ENCODE measurements at regions not wholly inside any gene's neighbourhood (a gene's known extent, or its start where the extent isn't known, plus 50 kb on each side); places are given as distances from the start of the nearest gene placed in this dataset.

DNA sequence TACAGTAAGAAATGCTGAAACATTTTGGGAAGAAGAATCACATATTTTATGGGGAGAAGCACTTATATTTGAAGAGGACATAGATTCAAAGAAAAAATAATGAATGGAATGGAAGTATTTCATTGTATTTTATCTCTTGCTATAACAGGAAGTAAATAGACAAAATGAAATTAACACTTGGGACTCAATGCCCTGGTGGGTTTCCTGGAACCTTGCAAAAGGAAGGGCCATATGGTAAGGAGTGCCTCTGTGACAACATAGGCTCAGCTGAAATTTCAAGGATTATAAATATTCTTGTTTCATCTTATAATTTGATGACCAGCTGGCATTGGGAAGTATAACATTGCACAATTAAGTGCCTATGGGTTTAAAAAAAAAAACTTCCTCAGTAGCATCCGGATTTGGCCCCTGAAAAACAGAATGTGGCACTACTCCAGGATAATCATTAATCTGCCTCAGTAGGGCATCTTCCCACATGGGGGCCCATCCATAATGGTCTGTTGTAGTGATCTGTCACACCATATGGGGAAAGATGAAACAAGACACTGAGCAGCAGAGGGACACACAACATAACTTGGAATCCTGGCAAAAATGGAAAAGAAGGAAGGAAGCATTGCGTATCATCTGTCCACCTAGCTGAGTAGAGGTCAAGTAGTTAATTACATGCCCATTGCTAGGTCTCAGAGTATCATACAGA, 321.6 kb downstream of the NDFIP2 start:
- no peak for DNase-seq

DNA sequence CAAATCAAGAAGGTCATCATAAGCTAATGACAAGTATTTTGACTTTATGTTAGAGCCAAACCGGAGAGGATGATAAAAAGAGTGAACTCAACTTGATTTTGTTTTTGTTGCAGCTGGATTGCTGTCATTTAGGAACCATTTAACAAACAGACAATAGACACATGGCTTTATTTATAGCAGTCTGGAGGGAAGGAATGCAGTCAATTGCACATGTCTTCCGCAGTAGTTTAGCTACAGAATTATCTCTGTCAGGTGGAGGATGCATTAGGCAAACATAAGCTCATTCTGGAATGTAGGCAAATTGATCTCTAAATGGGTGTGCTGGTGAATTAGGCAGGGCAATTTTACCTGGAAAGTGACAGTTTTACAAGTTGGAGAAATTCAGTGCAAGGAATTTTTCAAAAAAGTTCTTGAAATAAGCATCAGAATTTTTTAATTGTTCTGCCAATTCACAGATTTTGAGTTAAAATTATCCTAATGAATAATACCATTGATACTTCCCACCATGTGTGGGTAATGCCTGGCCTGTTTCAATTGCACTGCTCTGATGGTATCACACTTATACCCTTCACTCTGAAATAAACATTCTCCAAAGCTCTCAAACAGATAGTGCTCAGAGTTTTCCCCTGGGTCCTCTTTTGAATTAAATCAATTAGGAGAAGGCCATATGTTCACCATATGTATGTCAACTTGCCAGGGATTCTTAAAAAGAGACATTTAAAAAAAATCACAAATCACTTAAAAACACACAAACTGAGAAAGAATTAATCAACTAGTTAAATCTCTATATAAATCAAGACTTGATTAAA, 318.3 kb downstream of the NDFIP2 start:
- DNase-seq = no peak

DNA sequence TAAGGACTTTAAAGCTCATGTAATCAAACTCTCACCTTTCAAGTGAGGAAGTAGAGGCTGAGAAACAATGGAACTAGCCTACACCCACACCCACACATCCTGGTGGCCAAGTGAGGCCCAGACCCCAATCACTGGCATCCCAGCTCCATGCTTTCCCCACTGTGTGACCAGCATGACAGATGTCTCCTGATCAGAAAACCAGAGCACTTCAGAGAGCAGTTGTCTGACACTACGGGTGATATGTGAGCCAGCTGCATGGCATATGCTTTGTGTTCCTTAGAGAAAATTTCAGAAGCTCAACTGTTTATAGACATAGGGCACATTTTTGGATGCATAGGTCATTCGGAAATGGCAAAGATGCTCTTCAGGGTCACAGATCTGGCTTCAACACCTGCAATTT, 315.2 kb downstream of the NDFIP2 start:
- no peak for DNase-seq

DNA sequence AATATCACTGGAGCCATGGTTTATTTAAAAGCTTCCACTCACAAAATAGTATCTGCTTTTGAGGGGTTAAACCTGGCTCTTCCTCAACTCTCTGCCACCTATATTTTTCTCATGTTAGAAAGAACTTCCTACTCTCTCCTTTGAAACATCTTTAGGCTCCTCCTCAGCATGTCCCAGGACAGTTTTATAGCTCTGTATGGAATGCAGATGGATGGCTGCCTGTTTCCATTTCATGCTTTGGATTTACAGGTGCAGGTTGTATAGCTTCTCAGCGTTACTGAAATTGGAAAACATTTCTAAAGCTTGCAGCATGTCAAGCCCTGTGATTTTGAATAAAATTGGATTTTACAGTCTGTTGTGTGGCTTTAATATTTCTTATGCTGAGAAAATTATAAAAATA, 314.0 kb downstream of the NDFIP2 start:
- DNase-seq = no peak

DNA sequence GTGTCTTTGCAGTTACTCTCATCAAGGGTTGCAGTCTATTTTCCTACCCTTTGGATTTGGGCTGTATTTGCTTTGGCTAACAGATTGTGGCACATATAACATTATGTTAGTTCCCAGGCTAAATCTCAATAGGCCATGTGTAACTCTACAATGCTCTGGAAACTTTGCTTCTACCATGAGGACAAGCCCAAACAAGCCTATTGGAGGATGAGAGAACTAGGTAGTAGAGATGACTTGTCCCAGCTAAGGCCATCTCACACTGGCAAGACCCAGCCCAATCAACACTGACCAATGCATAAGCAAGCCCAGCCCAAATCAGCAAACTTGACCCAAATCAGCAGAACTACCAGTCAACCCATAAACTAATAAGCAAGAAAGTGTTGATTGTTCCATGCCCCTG, 311.8 kb downstream of the NDFIP2 start:
- no peak for DNase-seq

DNA sequence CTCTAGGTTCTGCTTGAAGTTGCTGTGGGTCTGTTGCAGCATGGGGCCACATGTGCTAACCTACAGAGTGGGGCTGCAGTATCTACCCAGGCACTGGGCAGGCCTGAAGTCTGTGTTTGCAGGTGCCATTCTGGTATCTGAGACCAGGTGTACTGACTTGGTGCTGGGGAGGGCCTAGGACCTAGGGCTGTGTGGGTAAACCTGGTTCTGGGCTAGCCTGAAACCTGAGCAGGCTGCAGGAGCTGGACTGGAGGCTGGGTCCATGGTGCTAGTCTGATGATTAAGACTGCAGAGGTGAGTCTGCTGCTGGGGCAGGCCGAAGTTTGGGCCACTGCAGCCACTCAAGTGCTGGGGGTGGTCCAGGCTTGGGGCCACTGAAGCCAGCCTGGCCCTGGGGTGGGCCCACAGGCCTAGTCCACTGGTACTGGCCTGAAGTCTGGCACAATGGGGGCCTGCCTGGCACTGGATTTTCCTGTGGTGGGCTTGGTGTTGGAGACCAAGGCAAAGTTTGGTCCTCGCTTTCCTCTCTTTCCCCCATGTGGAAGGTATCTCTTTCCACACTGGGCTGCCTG, 310.6 kb downstream of the NDFIP2 start:
- DNase-seq = no peak

DNA sequence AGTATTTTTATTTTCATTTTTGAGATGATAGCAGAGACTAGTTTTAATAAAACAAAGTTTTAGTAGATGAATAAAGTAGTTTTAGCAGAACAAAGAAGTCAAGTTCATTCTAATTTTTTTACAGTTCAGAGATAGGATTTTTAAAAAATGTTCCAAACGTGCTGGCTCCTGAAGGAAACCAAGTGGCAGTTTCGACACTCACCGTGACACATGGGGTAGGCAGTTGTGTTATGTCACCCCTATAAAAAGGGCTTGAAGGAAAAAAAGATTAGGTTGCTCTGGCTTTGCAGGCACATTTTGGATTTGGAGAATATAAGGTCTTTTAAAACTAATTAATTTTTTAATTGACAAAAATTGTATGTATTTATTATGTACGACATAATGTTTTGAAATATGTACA, 305.2 kb downstream of the NDFIP2 start:
- DNase-seq = no peak

DNA sequence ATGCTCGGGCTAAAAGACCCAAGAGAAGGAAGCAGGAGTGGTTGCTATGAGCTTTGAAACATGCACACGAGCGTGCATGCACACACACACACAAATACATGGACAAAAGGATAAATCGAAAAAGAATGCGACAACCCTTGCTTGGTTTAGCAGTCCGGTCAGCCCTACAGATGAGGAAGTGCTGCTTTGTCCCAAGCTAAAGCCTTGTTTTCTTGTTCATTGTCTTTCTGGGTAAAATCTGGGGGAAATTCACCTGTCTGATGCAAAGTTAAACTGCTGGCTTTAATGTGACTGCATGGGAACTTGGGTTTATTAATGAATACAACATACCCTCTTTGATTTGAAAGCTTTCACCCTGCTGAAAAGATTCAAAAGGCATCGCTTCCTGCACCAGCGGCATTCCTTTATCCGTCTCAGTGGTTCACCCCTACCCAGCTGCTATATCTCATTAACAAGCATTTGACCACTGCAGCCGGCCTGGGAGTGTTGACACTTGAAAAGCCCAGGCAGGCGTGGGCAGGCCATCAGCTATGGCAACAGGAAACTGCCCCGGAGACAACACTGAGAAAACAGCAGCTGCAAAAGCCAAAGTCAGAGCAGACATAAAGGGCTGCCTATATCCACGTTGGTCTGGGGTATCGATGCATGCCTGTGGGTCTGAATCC, 301.7 kb downstream of the NDFIP2 start:
- no peak for DNase-seq

DNA sequence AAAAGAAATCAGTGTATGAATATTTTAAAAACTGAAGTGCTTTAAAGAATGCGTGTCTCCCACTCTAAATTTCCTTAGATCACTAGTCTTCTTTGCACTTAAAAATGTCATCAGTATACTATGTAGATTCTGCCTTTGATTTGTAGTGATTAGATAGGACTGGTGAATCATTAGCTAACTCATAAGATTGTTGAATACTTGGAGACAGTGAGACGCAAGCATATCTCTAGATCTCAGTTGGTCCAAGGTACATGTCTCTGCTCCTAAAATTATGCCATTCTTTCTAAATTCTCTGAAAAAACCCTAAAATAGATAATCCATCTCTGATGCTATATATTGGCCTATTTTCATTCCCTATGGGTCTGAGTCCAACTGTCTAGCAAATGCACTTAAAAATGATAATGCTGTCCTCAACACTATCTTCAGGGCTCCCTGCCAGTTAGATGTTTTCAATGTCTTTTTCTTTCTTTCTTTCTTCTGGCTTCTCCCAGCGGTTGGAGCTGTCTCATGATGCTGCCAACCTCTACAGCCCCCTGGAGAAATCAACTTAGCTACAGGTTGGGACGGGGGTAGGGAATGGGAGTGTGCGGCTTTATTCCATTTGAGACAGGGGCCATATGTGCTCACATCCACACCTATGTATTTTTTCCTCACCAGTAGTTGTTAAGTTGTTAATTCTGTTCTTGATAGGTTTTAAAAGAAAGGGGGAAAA, 301.0 kb downstream of the NDFIP2 start:
- no peak for DNase-seq

DNA sequence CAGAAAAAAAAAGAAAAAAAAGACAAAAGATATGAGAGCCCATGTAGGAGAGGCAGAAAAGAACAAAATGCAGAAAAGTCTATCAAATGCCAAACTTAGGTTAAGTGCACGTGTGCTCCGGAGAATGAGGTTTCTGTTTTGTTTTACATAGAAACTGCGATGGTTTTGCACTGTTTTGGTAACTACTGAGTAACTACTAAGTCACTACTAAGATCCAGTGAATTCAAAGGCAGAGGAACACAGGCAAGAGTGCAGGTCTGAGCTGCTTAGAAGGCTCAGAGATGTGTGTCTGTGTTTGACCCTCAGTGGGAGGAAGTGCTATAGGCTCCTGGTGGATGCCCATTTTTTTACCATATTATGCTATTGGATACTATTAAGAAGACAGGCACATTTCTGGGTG, 299.3 kb downstream of the NDFIP2 start:
- DNase-seq = no peak

DNA sequence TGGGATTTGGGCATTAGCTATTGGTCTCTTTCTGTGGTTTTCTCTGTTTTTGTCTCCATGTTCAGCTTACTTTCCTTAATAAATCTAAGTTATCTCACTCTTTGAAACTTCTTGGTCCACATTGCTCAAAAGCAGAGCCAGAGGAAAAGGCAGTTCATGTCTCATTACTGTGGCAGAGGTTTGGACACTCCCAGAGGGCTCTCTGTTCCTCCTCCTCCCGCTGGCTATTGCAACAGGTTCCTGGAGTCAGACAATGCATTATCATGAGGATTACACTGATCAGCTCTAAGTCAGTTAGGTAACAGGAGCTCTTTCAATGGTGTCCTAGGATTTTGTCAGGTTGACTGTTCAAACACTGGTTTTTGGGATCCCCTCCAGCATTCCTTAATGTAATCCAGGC, 298.8 kb downstream of the NDFIP2 start:
- DNase-seq = no peak

DNA sequence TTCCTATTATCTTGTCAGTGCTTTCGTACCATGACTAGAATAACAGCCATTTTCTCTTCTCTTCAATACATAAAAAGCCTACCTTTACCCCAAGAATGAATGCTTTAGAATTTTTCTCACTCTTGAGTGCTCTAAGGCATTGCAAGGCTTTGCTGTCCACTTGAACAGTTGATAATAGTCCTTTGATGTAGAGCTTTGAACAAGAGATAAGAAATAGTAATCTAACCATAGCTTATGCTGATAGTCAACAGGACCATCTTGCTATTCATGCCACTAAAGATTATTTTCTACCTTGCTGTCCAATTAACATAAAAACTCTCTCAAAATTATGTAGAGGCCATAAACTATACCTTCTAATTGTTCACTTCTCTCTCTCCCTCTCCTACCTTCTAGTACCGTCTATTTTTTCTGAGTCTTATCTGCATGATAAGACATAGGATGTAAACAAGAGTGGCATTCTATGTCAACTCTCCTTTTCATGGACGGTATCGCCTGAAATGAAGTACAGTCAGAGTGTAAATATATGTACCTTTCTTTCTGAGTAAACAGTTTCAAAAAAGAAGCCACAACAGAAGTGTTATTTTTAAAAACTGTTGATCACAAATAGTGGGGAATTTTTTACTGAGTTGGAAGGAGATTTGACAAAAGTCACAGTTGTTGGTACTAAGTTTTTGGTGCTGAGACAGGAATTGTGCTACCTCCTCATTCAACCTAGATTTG, 297.9 kb downstream of the NDFIP2 start:
- no peak for DNase-seq

DNA sequence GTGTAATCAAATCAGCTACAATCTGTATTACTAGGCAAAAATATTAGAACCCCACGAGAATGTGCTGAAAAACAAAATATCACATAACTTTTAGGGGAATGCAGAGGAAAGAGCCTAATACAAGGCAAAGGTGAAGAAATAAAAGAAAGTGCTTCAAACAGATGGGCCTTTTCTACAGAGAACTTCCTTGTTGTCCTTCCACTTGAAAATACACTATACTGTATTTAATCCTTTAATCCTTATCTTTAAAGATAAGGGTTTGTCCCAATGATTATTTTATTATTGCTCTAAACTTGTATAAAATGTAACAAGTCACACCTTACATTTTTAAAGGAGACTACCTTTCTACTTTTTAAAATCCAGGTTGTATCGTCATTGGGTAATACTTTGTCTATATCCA, 296.5 kb downstream of the NDFIP2 start:
- DNase-seq = no peak

DNA sequence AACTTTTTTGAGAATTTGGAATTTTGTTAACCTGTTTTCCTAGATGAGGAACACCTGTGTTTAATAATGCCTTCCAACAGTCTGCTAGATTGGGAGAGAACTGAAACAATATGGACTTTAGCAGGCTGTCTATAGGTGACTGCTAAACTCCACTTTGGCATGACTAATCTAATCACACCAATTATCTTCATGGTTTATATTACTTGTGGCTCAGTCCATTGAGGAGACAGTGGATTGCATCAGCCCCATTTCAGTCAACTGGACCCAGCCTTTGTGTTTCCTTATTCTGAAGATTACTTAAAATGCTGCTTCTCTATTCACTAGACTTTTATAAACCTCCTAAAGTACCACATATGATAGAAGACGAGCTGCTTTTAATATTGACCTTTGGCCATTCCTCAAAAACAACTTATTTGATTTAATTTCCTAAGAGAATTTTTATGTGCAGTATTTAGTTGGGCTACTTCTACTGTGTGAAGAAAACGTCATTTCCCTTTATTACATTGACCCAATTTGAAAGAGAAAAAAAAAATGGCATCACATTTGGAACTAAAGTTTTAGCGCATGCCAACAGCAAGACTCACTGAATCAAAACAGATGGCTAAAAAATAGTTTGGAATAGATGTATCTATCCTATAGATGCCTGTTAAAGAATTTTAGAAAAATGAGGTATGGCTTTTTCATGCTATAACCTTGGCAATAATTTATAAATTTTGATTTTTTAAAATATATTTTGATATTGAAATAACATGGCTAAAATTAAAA, 295.8 kb downstream of the NDFIP2 start:
- DNase-seq = no peak

DNA sequence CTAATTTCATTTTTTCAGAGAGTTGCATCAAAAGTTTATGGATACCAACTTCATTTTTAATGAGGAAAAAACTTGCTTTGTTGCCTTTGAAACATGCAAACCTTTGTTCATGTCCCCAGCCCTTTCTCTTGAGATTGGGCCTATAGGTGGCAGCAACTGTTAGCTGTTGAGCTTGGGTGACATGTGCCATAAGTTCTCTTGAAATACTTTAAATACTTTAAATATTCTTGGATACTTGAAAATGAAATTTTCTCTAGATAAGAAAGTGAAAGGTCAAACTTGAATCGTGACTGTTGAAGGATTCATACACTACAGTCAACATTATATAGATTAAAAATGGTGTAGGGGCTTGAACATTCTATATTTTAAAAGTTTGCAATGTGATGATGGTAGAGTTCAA, 294.9 kb downstream of the NDFIP2 start:
- DNase-seq = no peak

DNA sequence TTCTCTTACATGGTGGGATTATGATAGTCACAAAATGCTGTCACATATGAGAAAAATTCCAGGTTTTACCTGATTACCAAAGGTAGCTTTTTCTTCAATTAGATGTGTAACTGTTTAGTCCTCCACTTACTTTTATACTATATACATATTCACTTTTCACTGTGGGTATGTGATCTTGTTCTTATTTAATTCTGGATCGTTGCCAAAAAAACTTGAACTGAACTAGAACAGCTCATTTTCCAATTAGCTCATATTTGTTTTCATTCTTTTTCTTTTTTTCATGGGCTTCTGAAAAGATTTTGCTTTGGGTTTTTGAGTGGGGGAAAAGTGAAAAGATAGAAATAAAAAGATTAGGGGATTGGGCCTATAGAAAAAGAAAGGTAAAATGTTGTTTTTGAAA, 291.9 kb downstream of the NDFIP2 start:
- no peak for DNase-seq

DNA sequence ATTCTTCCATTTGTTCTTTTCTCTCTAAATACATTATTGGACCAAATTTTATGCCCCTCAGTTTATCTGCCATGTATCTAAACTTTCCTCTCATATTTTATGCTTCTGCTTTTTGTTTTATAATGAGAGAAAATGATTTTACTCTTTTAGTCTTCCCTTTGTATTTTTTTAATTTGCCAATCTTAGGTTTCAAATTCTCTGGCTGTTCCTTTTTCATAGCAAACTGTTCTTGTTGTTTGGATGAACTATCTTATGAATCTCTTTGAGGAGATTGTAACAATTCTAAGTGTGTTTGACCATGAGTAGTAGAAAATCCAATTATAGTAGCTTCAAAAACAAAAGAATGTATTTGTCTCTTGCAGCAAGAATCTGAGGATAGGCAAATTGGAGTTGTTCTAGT, 290.5 kb downstream of the NDFIP2 start:
- no peak for DNase-seq

DNA sequence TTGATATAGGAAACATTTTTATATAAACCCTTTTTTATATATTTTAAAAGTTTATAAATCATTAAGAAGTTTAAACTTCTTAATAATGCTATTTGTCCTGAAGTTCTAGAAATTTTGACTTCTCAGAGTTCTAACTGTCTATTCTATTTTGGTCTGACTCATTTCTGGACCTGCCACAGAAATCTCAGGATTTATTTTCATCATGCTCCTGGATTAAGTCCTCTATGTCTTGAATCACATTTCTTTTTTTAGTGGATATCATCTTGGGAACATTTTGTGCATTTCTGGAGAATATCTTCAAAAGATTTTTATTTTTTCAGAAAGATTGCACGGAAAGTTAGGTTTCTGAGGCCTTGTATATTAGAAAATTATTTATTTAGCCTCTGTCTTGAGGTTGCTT, 289.1 kb downstream of the NDFIP2 start:
- no peak for DNase-seq

DNA sequence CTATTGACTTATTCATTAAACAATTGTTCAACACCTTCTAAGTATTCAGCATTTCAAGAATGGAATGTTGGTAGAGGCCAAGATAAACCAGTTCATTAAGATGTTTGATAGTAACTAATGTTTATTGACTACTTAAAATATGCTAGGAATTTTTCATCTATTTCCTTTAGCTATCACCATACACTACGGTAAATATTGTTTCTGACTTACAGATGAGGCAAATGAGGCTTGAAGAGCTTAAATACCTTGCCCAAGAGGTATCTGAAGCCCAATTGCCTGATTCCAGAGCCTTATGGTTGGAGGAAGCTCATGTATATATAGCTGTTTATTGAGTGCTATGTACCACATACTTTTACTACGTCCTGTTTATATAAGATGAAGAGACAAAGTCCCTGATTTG, 286.2 kb downstream of the NDFIP2 start:
- DNase-seq = no peak

DNA sequence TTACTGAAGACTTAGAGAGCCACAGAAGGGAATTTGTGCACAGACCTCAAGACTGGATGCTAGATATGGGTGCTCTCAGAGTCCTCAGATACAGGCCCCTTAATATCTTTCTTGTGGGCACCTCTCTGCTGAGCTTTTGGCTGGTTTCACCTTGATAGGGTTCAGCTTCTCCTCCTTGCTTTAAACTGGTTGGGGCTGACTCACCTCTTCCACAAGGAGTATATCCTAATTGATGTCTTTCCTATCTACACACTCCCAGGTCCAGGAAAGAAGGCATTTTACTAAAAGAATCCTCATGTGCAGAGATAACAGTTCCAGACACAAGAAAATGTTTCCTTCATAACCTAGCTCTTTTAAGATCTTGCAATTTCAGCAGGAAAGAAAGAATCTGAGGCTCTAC, 284.4 kb downstream of the NDFIP2 start:
- DNase-seq = no peak

DNA sequence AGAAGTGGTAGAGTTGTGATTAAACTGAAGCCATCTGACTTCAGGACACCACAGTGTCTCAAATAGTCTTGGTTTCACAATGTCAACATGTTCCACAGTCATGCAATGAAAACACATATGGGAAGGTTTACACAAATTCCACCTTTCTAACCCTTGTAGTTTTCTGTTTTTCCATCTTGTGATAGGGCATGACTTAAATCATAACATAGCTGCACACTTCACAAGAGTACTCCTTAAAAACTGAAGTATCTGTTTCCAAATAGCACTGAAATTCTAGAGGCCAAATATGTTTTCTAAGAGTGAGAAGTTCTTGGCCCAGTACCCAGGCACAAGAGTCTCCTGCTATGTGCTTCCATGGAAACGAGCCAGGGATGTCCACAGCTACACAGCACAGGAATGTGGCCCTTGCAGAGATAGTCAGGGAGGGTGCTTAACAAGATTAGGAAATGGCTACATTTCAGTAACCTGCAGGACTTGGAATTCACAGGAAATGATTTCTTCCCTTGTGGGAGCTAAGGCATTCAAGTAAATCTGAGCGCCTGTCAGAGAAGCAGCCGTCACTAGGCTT, 269.1 kb downstream of the NDFIP2 start:
- no peak for DNase-seq
